GM19239 (cell line): ENCODE measurements at regions not wholly inside any gene's neighbourhood (a gene's known extent, or its start where the extent isn't known, plus 50 kb on each side); places are given as distances from the start of the nearest gene placed in this dataset.
"Not testable (repeated sequence)": the region's sequence is repeated elsewhere in the genome, so short reads cannot be mapped to it uniquely, and the experiment has no call there.

ENCODE experiments used
- DNase-seq: peaks from one replicate; pipeline ENCODE4 v3.0.0; 2011; ENCODE audit warnings: low spot score; ENCODE audit not compliant: insufficient read length
- FAIRE-seq: peaks from 2 replicates; lab custom pipeline; 2011; peaks lifted over from hg19 to GRCh38; lab: Jason Lieb, UNC

DNA sequence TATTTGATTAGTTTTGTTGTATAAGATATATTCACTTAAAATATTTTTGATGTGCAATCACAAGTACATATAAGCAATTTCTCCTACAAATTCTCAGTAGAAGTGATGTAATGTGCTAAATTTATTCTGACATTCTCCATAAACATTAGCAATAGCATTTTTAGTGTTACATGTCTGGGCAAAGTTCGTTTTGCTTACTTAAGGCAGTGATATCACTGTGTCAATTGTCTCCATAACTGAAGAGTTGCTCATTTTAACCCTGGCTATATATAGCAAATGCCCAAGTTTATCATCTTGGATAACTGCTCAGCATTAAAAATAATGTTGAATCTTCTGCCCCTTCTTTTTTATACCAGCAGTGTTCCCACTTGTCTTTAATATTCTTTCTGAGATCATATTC is 340.0 kb upstream of the NDST4 start:
- FAIRE-seq (no peak), DNase-seq (no peak)

- not testable (repeated sequence) for FAIRE-seq, DNase-seq
Measured at GRCh38 chr4:115452229-115452628, 338.8 kb upstream of the NDST4 start.

GRCh38 chr4:115437739-115438138 is 324.3 kb upstream of the NDST4 start:
- DNase-seq: no peak
- no peak for FAIRE-seq

GRCh38 chr4:115433491-115433890 is 320.1 kb upstream of the NDST4 start:
- DNase-seq (no peak), FAIRE-seq (no peak)

DNA sequence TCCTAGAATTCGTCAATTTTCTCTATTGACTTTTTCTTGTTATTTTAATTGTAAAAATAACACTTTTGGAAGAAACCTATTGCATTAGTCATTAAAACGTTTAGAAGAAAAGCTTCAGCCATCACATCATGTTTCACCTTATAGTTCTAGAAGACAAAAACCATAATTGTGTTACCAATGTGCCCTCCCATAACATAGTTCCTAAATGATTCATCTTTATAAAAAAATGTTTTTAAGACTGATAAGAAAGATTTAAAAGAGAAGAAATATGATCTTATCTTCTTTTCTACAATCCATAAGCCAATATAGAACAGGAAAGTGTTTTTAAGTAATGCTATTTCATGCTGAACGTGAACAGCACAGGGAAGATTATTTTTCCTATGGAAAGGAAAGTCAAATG is 316.6 kb upstream of the NDST4 start:
- DNase-seq (no peak), FAIRE-seq (no peak)

GRCh38 chr4:115428455-115428854 is 315.0 kb upstream of the NDST4 start:
- no peak for FAIRE-seq
- no peak for DNase-seq

GRCh38 chr4:115424852-115425251 is 311.4 kb upstream of the NDST4 start:
- no peak for DNase-seq

DNA sequence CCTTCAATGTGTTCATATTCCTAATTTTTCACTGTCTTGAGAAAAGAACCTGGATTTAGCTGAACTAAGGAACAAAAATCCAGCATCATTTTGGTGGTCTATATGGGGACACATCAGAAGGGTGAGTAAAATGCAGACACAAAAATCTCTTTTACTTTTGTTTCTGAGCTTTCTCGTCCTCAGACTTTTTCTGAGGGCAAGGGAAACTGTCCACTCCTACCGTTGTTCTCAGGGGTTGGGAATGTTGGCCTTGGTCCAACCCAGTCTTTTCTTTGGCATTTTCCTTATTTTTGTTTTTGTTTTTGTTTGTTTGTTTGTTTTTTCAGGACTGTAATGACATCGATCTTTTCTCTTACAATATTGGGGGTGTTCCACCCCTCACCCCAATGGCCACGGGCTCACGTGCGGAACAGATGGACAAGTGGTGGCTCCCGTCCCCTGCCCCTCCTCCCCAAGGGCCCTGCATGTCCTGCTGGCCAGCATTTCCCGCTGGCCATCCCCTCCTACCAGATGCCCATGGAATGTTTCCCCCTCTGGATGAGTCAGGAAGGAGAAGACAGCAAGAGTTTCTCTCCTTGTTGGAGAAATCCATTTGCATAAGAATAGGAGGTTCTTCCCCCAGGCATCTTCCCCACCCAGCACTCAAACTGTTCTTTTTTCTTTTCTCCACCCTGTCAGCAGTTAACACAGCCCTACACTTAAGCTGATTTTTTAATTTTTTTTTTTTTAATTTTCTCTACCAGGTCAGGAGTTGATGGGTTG is 305.4 kb upstream of the NDST4 start:
- DNase-seq (no peak), FAIRE-seq (no peak)

More at GRCh38 chr4:115424852-115425251, 311.4 kb upstream of the NDST4 start:
- FAIRE-seq: no peak

GRCh38 chr4:115396034-115396433 is 282.6 kb upstream of the NDST4 start:
- DNase-seq: no peak
- FAIRE-seq: no peak

GRCh38 chr4:115376866-115377265 is 263.4 kb upstream of the NDST4 start:
- FAIRE-seq (no peak), DNase-seq (no peak)

- FAIRE-seq: no peak
Measured at GRCh38 chr4:115374621-115375020, 261.2 kb upstream of the NDST4 start.

GRCh38 chr4:115370490-115370889 is 257.1 kb upstream of the NDST4 start:
- DNase-seq (no peak), FAIRE-seq (no peak)

More at GRCh38 chr4:115374621-115375020, 261.2 kb upstream of the NDST4 start:
- DNase-seq: no peak

DNA sequence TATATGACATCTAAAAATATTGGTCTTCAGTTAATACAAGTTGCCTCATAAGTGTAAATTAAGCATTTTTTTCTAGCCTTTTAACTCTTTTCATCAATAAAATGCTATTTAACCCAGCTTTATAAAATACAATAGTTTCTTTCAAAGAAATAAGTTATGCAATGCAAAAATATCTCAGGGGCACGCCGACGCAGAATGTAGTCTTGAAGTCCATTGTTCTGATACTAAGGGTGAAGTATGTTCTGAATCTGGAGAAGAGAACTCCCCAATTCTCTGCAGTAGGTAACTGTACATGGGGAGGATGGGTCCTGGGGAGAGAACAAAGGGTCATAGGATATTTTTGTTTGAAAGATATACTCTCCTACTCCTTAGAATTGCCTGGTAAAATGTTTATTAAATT is 256.6 kb upstream of the NDST4 start:
- FAIRE-seq (no peak), DNase-seq (no peak)

- no peak for FAIRE-seq
- no peak for DNase-seq
Measured at GRCh38 chr4:115366390-115366789, 253.0 kb upstream of the NDST4 start.

DNA sequence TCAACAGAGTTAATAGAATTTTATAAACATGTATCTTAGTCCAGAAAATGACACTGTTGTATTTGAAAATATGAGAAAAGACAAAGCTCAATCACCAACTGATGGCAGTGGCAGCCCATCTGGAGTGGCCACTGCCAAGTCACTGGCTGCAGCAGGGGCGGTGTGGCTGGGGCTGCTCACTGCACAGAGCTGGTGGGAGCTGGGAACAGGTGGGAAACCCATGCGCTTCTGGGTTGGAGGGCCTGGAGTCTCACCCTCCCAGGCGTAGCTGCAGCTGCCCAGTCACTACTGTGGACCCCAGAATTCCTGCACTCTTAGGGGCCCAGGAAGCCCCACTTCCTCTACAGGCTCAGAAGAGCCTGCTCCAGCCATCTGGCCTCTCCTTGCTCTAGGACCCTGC is 251.8 kb upstream of the NDST4 start:
- FAIRE-seq (no peak), DNase-seq (no peak)

- DNase-seq (no peak), FAIRE-seq (no peak)
Measured at GRCh38 chr4:115361781-115362180, 248.4 kb upstream of the NDST4 start.

- no peak for DNase-seq
- FAIRE-seq: no peak
Measured at GRCh38 chr4:115360431-115360830, 247.0 kb upstream of the NDST4 start.

GRCh38 chr4:115357776-115358175 is 244.4 kb upstream of the NDST4 start:
- no peak for FAIRE-seq

GRCh38 chr4:115356176-115356575 is 242.8 kb upstream of the NDST4 start:
- FAIRE-seq (no peak), DNase-seq (no peak)

More at GRCh38 chr4:115357776-115358175, 244.4 kb upstream of the NDST4 start:
- DNase-seq: no peak

DNA sequence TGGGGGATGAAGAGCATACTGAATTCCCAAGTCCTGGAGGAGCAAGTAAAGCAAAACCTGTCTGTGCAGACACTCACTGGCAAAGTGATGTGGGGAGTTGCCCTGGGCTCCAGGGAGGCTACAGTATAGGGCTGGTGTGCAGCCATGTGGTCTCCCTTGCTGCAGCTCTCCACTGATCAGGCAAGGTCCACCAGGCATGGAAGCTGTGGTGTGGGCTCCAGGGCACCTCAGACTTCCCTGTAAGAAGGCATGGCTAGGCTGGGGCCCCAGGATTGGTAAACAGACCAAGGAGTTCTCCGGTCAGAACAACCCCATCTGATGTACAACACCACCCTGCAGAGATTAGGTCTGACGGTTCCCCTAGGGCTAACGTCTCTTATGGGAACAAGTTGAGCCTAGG is 241.9 kb upstream of the NDST4 start:
- FAIRE-seq (no peak), DNase-seq (no peak)

- no peak for DNase-seq
- FAIRE-seq: no peak
Measured at GRCh38 chr4:115353370-115353769, 239.9 kb upstream of the NDST4 start.

GRCh38 chr4:115343171-115343570 is 229.8 kb upstream of the NDST4 start:
- no peak for FAIRE-seq
- no peak for DNase-seq
